ENCODE measurements at regions not wholly inside any gene's neighbourhood (a gene's known extent, or its start where the extent isn't known, plus 50 kb on each side); places are given as distances from the start of the nearest gene placed in this dataset.
"Not testable (repeated sequence)": the region's sequence is repeated elsewhere in the genome, so short reads cannot be mapped to it uniquely, and the experiment has no call there.

- Histone ChIP-seq H3K4me1 (no peaks in the 10 kb centered on the region), H3K27me3 (ENCODE audit: low read depth) (no peaks in the 10 kb centered on the region), H3K36me3 (replicated peaks) (no peaks in the 10 kb centered on the region), H3K9me3 (no peaks in the 10 kb centered on the region), H3K4me3 (no peak overlapping the region)
- DNase-seq (ENCODE audit: low spot score in 2 of 2) = no peak
- in situ Hi-C loops (cut with MboI; ENCODE audit: low sequenced_read_pairs) = no loop called here
Observed at GRCh38 chr9:30089428-30089827, 2295.0 kb upstream of the ACO1 start.

- Histone ChIP-seq H3K4me1 (no peaks in the 10 kb centered on the region), H3K9me3 (no peaks in the 10 kb centered on the region), H3K36me3 (replicated peaks) (no peaks in the 10 kb centered on the region), H3K27me3 (ENCODE audit: low read depth) (no peaks in the 10 kb centered on the region), H3K4me3 (no peak overlapping the region)
- no peak for DNase-seq (ENCODE audit: low spot score in 2 of 2)
- in situ Hi-C loops (cut with MboI; ENCODE audit: low sequenced_read_pairs) = no loop called here
Observed at GRCh38 chr9:30103647-30104394, 2280.6 kb upstream of the ACO1 start.

- H3K4me3 ChIP-seq; H3K9me3 ChIP-seq; H3K4me1 ChIP-seq; H3K36me3 ChIP-seq (replicated peaks); in situ Hi-C loops (cut with MboI; ENCODE audit: low sequenced_read_pairs); H3K27me3 ChIP-seq (ENCODE audit: low read depth): not testable (repeated sequence)
- DNase-seq (ENCODE audit: low spot score in 2 of 2) = peak in 1 of 2 experiments; percentile 7
Observed at GRCh38 chr9:30107134-30107533, 2277.3 kb upstream of the ACO1 start.

- in situ Hi-C loops (cut with MboI; ENCODE audit: low sequenced_read_pairs) = no loop called here
- no peaks in the 10 kb centered on the region for H3K9me3 ChIP-seq
Observed at GRCh38 chr9:30116673-30117217, 2267.7 kb upstream of the ACO1 start.

GRCh38 chr9:30120666-30121065 is 2263.8 kb upstream of the ACO1 start:
- Histone ChIP-seq H3K36me3 (replicated peaks) (no peaks in the 10 kb centered on the region), H3K27me3 (ENCODE audit: low read depth) (no peaks in the 10 kb centered on the region), H3K4me1 (peaks cover 3% of the 10 kb centered on the region), H3K9me3 (no peaks in the 10 kb centered on the region), H3K4me3 (no peak overlapping the region)
- in situ Hi-C loops (cut with MboI; ENCODE audit: low sequenced_read_pairs) = no loop called here
- no peak for DNase-seq (ENCODE audit: low spot score in 2 of 2)

More at GRCh38 chr9:30116673-30117217, 2267.7 kb upstream of the ACO1 start:
- H3K4me1 ChIP-seq = peaks cover 3% of the 10 kb centered on the region
- no peaks in the 10 kb centered on the region for H3K36me3 ChIP-seq (replicated peaks)
- DNase-seq (ENCODE audit: low spot score in 2 of 2) = peak; percentile 17 to 69
- no peaks in the 10 kb centered on the region for H3K27me3 ChIP-seq (ENCODE audit: low read depth)
- H3K4me3 ChIP-seq = no peak overlapping the region

- no peak for DNase-seq (ENCODE audit: low spot score in 2 of 2)
- Histone ChIP-seq H3K4me1 (peaks cover 3% of the 10 kb centered on the region), H3K9me3 (no peaks in the 10 kb centered on the region), H3K4me3 (no peak overlapping the region), H3K27me3 (ENCODE audit: low read depth) (no peaks in the 10 kb centered on the region), H3K36me3 (replicated peaks) (no peaks in the 10 kb centered on the region)
- in situ Hi-C loops (cut with MboI; ENCODE audit: low sequenced_read_pairs) = no loop called here
Observed at GRCh38 chr9:30121611-30122010, 2262.8 kb upstream of the ACO1 start.

GRCh38 chr9:30125881-30126280 is 2258.6 kb upstream of the ACO1 start:
- Histone ChIP-seq H3K4me3 (no peak overlapping the region), H3K27me3 (ENCODE audit: low read depth) (no peaks in the 10 kb centered on the region), H3K4me1 (no peaks in the 10 kb centered on the region), H3K36me3 (replicated peaks) (no peaks in the 10 kb centered on the region), H3K9me3 (no peaks in the 10 kb centered on the region)
- DNase-seq (ENCODE audit: low spot score in 2 of 2) = no peak
- in situ Hi-C loops (cut with MboI; ENCODE audit: low sequenced_read_pairs) = no loop called here

- in situ Hi-C loops (cut with MboI; ENCODE audit: low sequenced_read_pairs) = no loop called here
- Histone ChIP-seq H3K36me3 (replicated peaks) (no peaks in the 10 kb centered on the region), H3K4me3 (no peak overlapping the region), H3K4me1 (no peaks in the 10 kb centered on the region), H3K9me3 (no peaks in the 10 kb centered on the region), H3K27me3 (ENCODE audit: low read depth) (no peaks in the 10 kb centered on the region)
- no peak for DNase-seq (ENCODE audit: low spot score in 2 of 2)
Observed at GRCh38 chr9:30127371-30127770, 2257.1 kb upstream of the ACO1 start.

- Histone ChIP-seq H3K27me3 (ENCODE audit: low read depth) (no peaks in the 10 kb centered on the region), H3K36me3 (replicated peaks) (no peaks in the 10 kb centered on the region), H3K4me3 (no peak overlapping the region), H3K4me1 (peaks cover 6% of the 10 kb centered on the region; the same call in 1 of the 2 replicates), H3K9me3 (no peaks in the 10 kb centered on the region)
- no peak for DNase-seq (ENCODE audit: low spot score in 2 of 2)
- in situ Hi-C loops (cut with MboI; ENCODE audit: low sequenced_read_pairs) = no loop called here
Observed at GRCh38 chr9:30140407-30140806, 2244.0 kb upstream of the ACO1 start.

GRCh38 chr9:30160570-30160969 is 2223.9 kb upstream of the ACO1 start:
- no peak overlapping the region for H3K4me3 ChIP-seq
- no peaks in the 10 kb centered on the region for H3K27me3 ChIP-seq (ENCODE audit: low read depth)
- no peak for DNase-seq (ENCODE audit: low spot score in 2 of 2)
- no peaks in the 10 kb centered on the region for H3K9me3 ChIP-seq
- in situ Hi-C loops (cut with MboI; ENCODE audit: low sequenced_read_pairs) = no loop called here
- no peaks in the 10 kb centered on the region for H3K36me3 ChIP-seq (replicated peaks)
- H3K4me1 ChIP-seq = no peaks in the 10 kb centered on the region

GRCh38 chr9:30172206-30172605 is 2212.2 kb upstream of the ACO1 start:
- Histone ChIP-seq H3K4me1 (peaks cover 8% of the 10 kb centered on the region), H3K27me3 (ENCODE audit: low read depth) (no peaks in the 10 kb centered on the region), H3K4me3 (no peak overlapping the region), H3K9me3 (no peaks in the 10 kb centered on the region), H3K36me3 (replicated peaks) (no peaks in the 10 kb centered on the region)
- in situ Hi-C loops (cut with MboI; ENCODE audit: low sequenced_read_pairs) = no loop called here
- DNase-seq (ENCODE audit: low spot score in 2 of 2) = no peak

- H3K9me3 ChIP-seq = no peaks in the 10 kb centered on the region
- H3K4me3 ChIP-seq = no peak overlapping the region
- H3K4me1 ChIP-seq = peaks cover 8% of the 10 kb centered on the region
- no peaks in the 10 kb centered on the region for H3K27me3 ChIP-seq (ENCODE audit: low read depth)
- in situ Hi-C loops (cut with MboI; ENCODE audit: low sequenced_read_pairs) = no loop called here
- H3K36me3 ChIP-seq (replicated peaks) = no peaks in the 10 kb centered on the region
- no peak for DNase-seq (ENCODE audit: low spot score in 2 of 2)
Observed at GRCh38 chr9:30178610-30179009, 2205.8 kb upstream of the ACO1 start.

GRCh38 chr9:30193421-30193820 is 2191.0 kb upstream of the ACO1 start:
- H3K36me3 ChIP-seq (replicated peaks) = no peaks in the 10 kb centered on the region
- DNase-seq (ENCODE audit: low spot score in 2 of 2) = no peak
- H3K9me3 ChIP-seq = no peaks in the 10 kb centered on the region
- H3K4me3 ChIP-seq = no peak overlapping the region
- H3K4me1 ChIP-seq = no peaks in the 10 kb centered on the region
- in situ Hi-C loops (cut with MboI; ENCODE audit: low sequenced_read_pairs) = no loop called here
- no peaks in the 10 kb centered on the region for H3K27me3 ChIP-seq (ENCODE audit: low read depth)

GRCh38 chr9:30196941-30197340 is 2187.5 kb upstream of the ACO1 start:
- in situ Hi-C loops (cut with MboI; ENCODE audit: low sequenced_read_pairs) = no loop called here
- no peaks in the 10 kb centered on the region for H3K9me3 ChIP-seq
- no peak for DNase-seq (ENCODE audit: low spot score in 2 of 2)

GRCh38 chr9:30197453-30197852 is 2187.0 kb upstream of the ACO1 start:
- in situ Hi-C loops (cut with MboI; ENCODE audit: low sequenced_read_pairs) = no loop called here
- Histone ChIP-seq H3K9me3 (no peaks in the 10 kb centered on the region), H3K27me3 (ENCODE audit: low read depth) (no peaks in the 10 kb centered on the region), H3K36me3 (replicated peaks) (no peaks in the 10 kb centered on the region), H3K4me3 (no peak overlapping the region), H3K4me1 (no peaks in the 10 kb centered on the region)
- no peak for DNase-seq (ENCODE audit: low spot score in 2 of 2)

More at GRCh38 chr9:30196941-30197340, 2187.5 kb upstream of the ACO1 start:
- Histone ChIP-seq H3K4me1 (no peaks in the 10 kb centered on the region), H3K36me3 (replicated peaks) (no peaks in the 10 kb centered on the region), H3K27me3 (ENCODE audit: low read depth) (no peaks in the 10 kb centered on the region), H3K4me3 (no peak overlapping the region)

Data from HAP-1 (cell line).